ENCODE measurements at regions not wholly inside any gene's neighbourhood (a gene's known extent, or its start where the extent isn't known, plus 50 kb on each side); places are given as distances from the start of the nearest gene placed in this dataset.
"Not testable (repeated sequence)": the region's sequence is repeated elsewhere in the genome, so short reads cannot be mapped to it uniquely, and the experiment has no call there.

GRCh38 chr3:30439451-30440053 lies 166.8 kb upstream of the TGFBR2 start:
- DNase-seq (ENCODE audit: low read depth in 2 of 2) = no peak

- DNase-seq (ENCODE audit: low read depth in 2 of 2) = no peak
Observed at GRCh38 chr3:30440147-30440604, 166.2 kb upstream of the TGFBR2 start.

GRCh38 chr3:30440880-30441279 lies 165.5 kb upstream of the TGFBR2 start:
- DNase-seq (ENCODE audit: low read depth in 2 of 2) = no peak

- DNase-seq (ENCODE audit: low read depth in 2 of 2) = no peak
Observed at GRCh38 chr3:30443756-30444673, 162.4 kb upstream of the TGFBR2 start.

GRCh38 chr3:30448450-30449289 lies 157.7 kb upstream of the TGFBR2 start:
- no peak for DNase-seq (ENCODE audit: low read depth in 2 of 2)

GRCh38 chr3:30449290-30449632 lies 157.1 kb upstream of the TGFBR2 start:
- no peak for DNase-seq (ENCODE audit: low read depth in 2 of 2)

- no peak for DNase-seq (ENCODE audit: low read depth in 2 of 2)
Observed at GRCh38 chr3:30452446-30452845, 154.0 kb upstream of the TGFBR2 start.

- DNase-seq (ENCODE audit: low read depth in 2 of 2) = no peak
Observed at GRCh38 chr3:30453360-30454039, 152.9 kb upstream of the TGFBR2 start.

GRCh38 chr3:30454636-30455035 lies 151.8 kb upstream of the TGFBR2 start:
- DNase-seq (ENCODE audit: low read depth in 2 of 2) = no peak

- DNase-seq (ENCODE audit: low read depth in 2 of 2) = not testable (repeated sequence)
Observed at GRCh38 chr3:30455112-30455511, 151.3 kb upstream of the TGFBR2 start.

GRCh38 chr3:30455840-30456239 lies 150.6 kb upstream of the TGFBR2 start:
- DNase-seq (ENCODE audit: low read depth in 2 of 2) = no peak

- DNase-seq (ENCODE audit: low read depth in 2 of 2) = no peak
Observed at GRCh38 chr3:30456264-30456663, 150.1 kb upstream of the TGFBR2 start.

GRCh38 chr3:30457081-30457480 lies 149.3 kb upstream of the TGFBR2 start:
- no peak for DNase-seq (ENCODE audit: low read depth in 2 of 2)

GRCh38 chr3:30457726-30458125 lies 148.7 kb upstream of the TGFBR2 start:
- DNase-seq (ENCODE audit: low read depth in 2 of 2) = no peak

- no peak for DNase-seq (ENCODE audit: low read depth in 2 of 2)
Observed at GRCh38 chr3:30458376-30459171, 147.8 kb upstream of the TGFBR2 start.

- no peak for DNase-seq (ENCODE audit: low read depth in 2 of 2)
Observed at GRCh38 chr3:30461311-30461710, 145.1 kb upstream of the TGFBR2 start.

GRCh38 chr3:30462721-30463470 lies 143.5 kb upstream of the TGFBR2 start:
- DNase-seq (ENCODE audit: low read depth in 2 of 2) = no peak

- no peak for DNase-seq (ENCODE audit: low read depth in 2 of 2)
Observed at GRCh38 chr3:30464381-30464780, 142.0 kb upstream of the TGFBR2 start.

GRCh38 chr3:30465454-30465853 lies 140.9 kb upstream of the TGFBR2 start:
- DNase-seq (ENCODE audit: low read depth in 2 of 2) = no peak

- no peak for DNase-seq (ENCODE audit: low read depth in 2 of 2)
Observed at GRCh38 chr3:30467596-30468238, 138.7 kb upstream of the TGFBR2 start.

Measured in activated CD4-positive, alpha-beta T cell treated with anti-CD3 and anti-CD28 coated beads for 24 hours (primary cell).